GM19328 (cell line): ENCODE measurements at regions not wholly inside any gene's neighbourhood (a gene's known extent, or its start where the extent isn't known, plus 50 kb on each side); places are given as distances from the start of the nearest gene placed in this dataset.
A peak's percentile ranks its signal among the peaks of the same experiment; 100 is the strongest.
"Not testable (repeated sequence)": the region's sequence is repeated elsewhere in the genome, so short reads cannot be mapped to it uniquely, and the experiment has no call there.

ENCODE experiments used
- ATAC-seq: cut with Tn5 transposase; IDR thresholded peaks from one replicate; pipeline ENCODE4 v1.9.1; 2021; ENCODE audit warnings: mild to moderate bottlenecking, moderate library complexity; ENCODE audit not compliant: unreplicated experiment

DNA sequence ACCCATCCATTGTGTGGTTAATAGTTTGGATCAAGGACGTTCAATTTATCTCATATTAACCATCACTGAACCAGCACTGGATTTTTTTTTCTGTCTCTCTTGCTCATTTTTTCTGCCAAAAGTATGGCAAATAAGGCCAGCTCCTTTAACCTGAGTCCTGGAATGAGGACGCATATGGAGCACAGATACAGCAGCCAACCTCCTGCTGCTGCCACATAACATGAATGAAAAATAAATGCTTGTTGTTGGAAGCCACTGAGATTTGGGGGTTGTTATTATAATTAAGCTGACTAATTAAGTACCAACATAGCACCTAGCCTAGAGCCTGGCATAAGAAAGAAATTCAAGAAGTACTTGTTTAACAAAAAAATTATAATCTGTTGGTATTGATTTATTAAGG is 335.3 kb upstream of the DUSP10 start:
- no peak for ATAC-seq

DNA sequence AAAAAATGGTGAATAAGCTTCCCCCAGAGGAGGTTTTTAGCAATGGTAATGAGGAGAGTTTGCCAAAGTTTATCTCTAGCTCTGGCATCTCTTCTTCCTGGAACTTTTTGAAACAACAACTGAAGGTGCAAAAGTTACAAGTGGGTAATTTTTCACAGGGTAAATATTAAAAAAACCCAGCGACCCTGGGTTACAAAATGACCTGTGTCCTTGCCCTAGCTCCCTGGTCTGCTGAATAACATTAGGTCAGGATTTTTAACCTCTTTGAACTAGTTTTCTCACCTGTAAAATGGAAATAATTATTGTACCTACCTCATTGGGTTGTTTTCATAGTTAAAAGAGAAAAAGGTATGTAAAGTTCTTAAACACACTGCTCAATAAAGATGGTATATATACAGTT is 332.4 kb upstream of the DUSP10 start:
- no peak for ATAC-seq

DNA sequence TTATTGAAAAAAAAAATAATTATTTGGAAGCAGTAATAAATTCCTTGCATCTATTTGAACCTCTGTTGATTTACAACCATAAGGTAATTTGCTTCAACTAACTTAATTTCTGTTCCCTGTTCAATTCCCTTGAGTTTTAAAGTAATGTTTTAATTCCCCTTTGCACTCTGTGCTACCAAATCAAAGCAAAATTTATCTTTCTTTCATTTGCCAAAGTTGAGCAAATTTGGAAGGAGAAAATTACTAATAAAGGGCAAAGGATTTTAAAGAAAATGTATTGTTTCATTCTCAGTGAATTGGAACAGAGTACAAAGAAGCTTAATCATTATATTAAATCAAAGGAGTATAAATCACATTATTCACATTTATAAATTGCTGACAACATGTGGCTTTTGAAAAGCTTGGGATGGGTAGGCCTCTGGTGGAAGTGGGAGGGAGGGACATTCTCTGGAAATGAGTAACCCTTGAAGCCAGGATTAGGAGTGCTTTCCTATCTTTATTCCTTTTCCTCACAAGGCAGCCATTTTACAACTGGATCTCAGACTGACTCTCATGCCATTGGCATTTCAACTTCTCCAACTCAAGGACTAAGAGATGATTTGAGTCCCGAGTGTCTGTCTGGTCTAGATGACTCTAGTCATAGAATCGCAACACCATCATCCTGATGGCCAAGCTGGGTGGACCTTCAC is 331.6 kb upstream of the DUSP10 start:
- ATAC-seq: no peak

DNA sequence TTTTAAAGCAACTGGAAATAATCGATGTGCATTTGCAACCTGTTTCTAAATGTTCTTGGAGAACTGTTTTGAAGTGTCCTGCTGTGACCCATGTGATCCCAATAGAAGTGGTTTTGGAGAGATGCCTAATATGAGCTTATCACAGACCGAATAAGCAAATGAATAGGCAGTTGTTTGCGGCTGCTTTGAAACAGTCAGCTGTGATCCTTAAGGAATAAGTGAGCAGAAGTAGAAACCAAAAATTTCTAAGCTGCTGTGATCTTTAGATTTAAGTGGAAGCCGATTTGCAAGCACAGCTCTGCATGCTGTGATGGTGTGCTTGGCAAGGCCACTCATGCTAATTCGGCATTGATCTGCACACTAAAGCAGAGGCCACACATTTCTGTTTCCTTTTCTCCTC is 329.5 kb upstream of the DUSP10 start:
- ATAC-seq: no peak

DNA sequence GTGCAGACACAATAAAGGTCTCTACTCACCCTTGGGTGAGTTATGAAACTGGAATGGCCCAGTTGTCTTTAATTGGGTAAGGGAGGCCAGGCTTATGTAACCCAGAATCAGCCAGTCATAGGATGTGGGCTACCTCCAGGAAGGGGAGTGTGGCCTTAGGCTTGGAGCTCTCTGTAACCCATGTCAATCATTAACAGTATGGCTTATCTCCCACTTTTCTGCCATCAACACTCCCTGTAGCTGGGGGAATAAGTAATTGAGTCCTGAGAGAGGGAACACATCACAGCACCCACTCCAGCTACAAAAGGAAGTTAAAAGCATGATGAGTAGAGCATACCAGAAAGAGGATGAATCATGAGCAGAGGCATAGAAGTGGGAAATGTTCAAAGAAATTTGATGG is 327.0 kb upstream of the DUSP10 start:
- ATAC-seq: no peak

DNA sequence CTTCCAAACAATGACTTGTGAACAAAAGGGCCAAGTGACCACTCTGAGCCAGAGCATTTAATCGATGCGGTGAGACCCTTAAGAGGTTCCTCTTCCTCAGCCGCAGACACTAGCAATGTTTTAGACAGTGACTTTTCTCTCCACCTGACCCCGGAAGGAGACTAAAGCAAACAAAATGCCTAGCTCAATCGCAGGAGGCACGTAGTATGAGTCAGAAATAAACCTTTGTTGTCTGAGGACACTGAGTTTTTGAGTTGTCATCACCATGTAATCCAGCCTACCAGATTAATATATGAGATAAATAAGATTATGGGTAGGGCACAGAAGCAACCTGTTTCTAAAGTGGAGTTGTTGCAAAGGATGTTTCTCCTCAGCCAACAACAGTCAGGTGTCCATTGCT is 326.2 kb upstream of the DUSP10 start:
- no peak for ATAC-seq

DNA sequence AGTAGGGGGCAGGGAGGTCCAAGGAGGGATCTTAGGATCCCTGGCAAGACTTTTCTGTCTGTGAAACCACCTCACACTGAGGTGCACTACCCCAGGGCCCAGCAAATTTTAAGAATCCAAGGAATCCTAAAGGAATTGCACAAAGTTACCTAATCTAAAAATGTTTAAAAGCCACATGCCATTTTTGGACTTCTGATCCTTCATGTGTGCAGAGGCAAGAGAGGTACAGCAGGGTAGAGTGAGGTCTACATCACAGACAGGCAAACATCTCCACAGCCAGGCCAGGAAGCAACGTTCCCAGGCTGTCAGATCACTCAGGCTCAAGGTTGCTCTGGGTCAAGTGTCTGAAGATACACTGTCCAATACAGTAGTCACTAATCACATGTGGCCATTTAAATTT is 324.6 kb upstream of the DUSP10 start:
- ATAC-seq: no peak

DNA sequence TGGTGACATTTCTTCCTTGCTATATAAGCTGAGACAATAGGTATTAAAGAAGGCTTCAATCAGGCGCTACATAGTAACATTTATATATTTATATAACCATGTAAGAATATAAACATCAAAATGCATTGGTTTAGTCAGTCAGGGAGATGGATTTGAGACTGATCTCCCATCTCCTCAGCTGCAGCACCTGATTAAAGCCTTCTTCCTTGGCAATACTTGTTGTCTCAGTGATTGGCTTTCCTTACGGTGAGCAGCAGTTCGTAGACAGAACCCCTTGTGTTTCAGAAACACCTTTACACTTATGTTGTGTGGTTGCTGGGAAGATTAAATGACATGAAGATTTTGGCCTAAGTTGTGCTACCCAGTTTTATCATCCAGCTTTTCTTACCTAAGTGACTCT is 323.3 kb upstream of the DUSP10 start:
- no peak for ATAC-seq

DNA sequence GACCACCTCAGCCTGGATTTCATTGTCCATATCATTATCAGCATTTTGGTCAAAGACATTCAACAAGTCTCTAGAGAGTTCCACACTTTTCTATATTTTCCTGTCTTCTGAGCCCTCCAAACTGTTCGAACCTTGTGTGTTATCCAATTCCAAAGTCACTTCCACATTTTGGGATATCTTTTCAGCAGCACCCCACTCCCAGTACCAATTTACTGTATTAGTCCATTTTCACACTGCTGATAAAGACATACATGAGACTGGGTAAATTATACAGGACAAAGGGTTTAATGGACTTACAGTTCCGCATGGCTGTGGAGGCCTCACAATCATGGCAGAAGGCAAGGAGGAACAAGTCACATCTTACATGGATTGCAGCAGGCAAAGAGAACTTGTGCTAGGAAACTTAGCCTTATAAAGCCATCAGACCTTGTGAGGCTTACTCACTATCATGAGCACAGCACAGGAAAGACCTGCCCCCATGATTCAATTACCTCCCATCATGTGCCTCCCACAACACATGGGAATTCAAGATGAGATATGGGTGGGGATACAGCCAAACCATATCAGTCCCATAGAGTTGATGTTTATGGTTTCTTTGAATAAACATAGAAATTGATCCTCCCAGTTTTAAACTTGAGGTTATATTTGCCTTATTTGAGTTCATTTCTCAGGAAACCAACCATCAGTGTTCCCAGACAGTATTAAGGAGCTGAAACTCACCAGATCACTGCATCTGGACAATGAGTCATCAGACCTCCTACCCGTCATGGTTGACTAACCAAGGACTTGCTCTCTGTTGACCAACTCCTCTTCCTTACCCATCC is 322.7 kb upstream of the DUSP10 start:
- no peak for ATAC-seq

DNA sequence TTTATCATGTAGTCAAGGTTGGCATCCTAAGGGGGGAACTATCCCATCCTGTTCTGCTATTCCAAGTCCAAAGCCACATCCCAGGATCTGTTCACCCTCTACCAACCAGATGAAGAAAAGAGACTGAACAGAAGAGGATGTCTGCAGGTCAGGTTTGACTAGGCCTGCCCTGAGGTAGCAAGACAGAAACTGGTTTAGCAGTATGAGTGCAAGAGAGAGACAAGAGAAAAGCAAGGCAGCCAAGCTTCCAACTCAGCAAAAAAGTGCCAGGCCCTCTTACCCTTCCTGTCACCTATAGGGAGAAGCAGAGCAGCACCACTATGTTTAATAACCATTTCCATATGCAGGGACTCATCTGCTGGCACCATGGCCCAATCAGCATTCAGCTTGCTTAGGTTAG is 320.8 kb upstream of the DUSP10 start:
- ATAC-seq: no peak

DNA sequence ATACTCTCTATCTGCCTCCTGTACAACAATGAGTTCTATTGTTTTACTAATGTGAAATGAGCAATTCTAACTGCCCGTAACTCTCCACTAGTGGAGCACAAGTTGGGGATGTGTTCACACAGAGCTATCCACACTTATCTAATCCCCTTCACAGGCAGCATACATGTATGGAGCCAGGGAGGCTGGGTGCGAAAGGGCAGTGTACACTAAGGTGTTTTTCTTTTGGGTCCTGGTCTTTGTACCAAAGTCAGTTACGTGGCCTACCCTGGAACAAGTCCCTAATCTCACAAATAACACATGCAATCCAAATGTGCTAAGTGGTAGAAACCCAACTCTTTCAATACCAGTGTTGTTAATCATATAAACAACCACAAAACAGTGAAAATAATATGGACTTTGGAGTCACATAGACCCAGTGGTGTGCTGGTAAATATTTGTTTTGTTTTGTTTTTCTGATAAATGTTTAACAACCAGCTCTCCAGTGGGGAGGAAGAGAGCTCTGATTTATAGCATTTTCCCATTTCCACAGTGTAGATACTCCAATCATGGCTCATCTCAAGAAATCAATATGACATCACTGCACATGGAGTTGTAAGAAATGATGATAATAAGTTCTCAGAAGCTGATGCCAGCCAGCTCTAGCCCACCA is 319.9 kb upstream of the DUSP10 start:
- ATAC-seq: no peak

DNA sequence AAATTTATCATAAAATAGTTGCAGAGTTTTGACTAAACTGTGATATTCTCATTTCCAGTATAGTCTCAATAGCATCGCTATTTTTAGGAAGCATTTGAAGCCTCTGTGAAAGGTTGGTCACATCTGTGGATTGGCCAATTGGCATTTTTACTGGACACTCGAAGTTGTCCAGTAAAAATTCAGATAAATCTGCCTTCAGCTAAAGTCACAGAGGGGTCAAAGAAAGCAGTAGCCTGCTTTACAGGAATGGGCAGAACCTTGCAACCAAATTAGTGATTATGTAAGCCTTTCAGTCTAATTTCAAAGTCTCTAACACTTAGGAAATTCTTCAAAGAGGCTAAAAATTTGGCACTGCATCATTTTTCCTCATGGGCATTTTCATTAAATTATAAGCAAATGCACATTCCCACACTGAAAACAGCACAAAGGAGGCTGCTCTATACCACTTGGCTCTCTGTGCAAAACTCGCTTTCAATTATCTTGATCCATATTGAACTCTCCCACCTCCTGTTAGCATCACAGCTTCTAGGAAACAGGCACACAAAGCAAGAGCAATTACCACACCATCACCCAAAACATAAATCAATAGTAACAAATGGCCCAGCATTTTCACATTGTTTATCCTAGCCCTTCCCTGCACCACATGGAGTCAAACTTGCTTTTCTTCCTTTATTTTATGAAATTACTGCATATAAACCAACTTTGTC is 318.5 kb upstream of the DUSP10 start:
- ATAC-seq: no peak

DNA sequence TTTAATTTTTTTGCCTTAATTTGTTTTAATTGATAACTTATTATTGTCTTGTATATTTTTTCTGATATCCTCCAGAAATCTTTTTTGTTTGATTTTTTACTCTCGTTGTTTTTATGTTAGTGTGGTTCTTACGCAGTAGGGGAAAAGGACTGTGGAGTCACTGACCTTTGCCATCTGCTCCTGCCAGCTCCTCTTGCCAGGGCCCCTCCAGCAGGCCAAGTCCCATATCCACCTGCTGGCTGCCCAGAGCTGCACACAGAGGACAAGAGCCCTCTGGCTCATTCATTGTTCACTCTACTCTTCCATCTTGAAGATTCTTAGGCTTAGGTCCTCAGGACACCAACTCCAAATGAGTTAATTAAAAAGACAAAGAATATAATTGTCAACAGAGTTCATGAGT is 316.4 kb upstream of the DUSP10 start:
- ATAC-seq: no peak

DNA sequence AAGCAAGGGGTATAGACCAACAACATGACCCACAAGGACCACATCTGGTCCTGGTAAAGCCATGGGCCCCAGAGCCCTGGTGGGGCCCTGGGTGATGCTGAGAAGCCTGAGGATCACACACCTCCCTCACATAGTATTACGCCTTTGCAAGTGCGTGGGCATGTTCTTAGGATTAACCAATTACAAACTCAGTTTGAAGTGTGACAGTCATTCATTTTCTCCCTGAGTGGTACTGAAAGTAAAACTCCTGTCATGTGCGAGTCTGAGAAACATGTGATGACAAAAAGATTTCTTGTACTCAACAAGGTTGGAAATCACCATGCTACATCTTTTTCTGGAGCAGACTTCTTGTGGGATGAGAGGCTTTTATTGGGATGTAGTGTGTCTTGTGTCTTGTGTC is 315.3 kb upstream of the DUSP10 start:
- no peak for ATAC-seq

DNA sequence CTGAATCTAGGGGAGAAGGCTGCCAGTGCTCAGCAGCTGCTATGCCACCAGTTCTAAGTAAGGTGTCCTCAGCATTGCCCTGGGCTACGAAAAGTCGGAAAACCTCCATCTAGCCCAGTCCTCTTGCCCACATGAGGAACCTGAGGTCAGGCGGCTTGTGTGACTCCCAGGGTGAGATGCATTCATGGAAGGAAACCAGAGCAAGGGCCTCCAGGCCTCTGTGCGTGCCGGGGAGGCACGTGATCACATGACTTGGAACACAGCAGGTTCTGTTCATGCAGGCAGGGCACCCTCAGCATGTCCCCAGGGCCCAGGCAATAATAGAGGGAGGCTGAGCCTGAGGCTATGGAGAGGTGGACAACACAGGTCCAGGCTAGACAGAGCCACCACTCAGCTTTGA is 312.5 kb upstream of the DUSP10 start:
- no peak for ATAC-seq

DNA sequence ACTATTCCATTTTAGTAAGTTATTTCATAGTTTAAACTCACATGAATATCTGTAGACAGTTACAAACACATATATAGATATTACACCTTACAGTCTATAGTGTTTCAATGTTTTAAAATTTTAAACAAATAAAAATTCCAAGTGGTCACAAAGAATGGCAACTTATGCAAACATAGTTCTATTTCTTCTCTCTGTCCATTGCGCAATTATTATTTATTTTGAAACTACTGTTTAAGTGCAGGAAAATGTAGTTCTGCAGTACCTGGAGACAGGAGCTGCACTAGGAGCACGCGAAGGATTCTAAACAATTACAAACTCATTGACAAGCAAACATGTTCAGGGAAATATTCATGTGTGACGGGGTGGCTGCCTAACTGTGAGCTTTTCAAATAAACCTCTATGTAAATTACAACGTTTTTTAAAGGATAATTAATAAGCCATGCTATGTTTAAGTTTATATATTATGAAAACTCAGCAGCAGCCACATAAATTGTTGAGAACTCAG is 312.0 kb upstream of the DUSP10 start:
- no peak for ATAC-seq

DNA sequence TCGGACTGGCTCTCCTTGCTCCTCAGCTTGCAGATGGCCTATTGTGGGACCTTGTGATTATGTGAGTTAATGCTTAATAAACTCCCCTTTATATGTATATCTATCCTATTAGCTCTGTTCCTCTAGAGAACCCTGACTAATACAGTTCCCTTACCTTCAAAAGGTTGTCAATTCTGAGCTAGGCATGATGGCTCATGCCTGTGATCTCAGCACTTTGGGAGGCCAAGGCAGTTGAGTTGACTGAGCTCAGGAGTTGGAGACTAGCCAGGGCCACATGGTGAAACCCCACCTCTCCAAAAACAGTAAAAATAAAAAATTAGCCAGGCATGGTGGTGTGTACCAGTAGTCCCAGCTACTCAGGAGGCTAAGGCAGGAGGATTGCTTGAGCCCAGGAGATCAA is 309.4 kb upstream of the DUSP10 start:
- ATAC-seq: not testable (repeated sequence)

DNA sequence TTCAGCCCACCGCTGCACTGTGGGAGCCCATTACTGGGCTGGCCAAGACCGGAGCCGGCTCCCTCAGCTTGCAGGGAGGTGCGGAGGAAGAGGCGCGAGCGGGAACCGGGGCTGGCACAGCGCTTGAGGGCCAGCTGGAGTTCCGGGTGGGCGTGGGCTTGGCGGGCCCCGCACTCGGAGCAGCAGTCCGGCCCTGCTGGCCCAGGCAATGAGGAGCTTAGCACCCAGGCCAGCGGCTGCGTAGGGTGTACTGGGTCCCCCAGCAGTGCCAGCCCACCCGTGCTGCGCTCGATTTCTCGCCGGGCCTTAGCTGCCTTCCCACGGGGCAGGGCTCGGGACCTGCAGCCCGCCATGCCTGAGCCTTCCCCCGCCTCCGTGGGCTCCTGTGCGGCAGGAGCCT is 307.8 kb upstream of the DUSP10 start:
- ATAC-seq: not testable (repeated sequence)

DNA sequence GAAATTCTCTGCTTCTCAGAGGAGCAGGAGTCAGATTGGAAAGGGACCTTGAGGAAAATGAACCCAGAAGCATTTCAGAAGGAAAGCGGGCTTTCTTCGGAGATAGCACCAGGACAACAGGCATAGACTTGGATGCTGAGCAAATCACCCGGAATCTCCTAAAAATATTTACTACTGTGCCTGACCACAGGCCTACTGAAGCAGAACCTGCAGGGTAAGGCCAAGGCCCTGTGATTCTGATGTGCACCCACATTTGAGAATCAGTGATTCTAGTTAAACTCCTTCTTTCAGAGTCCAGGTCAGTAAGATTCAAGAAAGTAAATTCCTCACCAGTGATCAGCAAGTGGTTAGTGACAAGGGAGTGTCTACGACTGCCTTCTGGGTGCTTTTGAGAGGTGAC is 307.3 kb upstream of the DUSP10 start:
- ATAC-seq: no peak

DNA sequence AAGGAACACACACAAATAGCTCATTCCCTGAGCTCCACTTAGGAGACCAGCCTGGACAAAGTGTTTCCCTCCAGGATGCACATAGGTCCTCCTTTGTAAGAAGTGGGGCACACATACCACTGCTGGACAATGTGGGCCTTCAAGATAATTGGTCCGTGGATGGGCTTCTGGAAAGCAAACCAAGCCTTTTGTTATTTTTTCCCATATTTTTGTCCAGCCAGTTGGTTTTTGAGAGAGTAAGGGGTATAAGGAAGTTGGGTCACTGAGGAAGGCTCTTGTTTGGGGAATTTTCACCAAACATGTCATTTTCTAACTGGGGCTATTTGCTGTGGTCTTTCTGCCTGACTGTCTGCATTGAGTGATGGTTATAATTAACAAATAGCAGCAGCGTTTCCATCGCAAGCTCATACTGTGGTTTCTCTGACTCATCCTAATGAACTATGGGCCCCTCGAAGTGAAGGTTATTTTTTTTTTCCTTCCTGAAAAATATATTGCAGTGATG is 306.3 kb upstream of the DUSP10 start:
- peak; percentile 75 for ATAC-seq

DNA sequence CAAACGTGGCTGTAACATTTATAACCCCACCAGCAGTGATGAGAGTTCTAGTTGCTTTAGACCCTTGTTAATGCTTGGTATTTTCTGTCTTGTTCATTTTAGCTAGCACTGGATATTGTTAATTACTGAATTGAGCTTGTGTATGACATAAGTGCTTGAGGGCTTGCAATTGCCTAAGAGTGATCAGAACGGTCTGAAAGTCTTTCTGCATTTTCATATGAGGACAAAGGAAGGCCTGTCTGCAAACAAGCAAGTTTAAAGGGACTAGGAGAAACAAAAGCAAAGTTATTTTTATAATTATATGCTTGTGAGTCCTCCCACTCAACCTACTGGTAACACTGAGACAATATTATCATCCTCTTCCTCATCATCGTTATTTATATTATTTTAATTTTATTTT is 305.5 kb upstream of the DUSP10 start:
- no peak for ATAC-seq
